SK-N-SH (cell line): ENCODE measurements at regions not wholly inside any gene's neighbourhood (a gene's known extent, or its start where the extent isn't known, plus 50 kb on each side); places are given as distances from the start of the nearest gene placed in this dataset.

ENCODE experiments used
- CTCF ChIP-seq: fragments of 200-600 bp; sonication (generic); IDR thresholded peaks from 2 replicates; pipeline ENCODE4 v1.6.1; 2017; ENCODE audit warnings: antibody characterized with exemption, mild to moderate bottlenecking, moderate library complexity
- EP300 ChIP-seq, 2 experiments: IDR thresholded peaks; 2 replicates each; pipeline versions ENCODE4 v1.4.0 to v1.6.1; 2012; ENCODE audit warnings: borderline replicate concordance in 1 of 2, low read depth in 1 of 2, low read length in 1 of 2
- EZH2phosphoT487 ChIP-seq: fragments of 200-600 bp; sonication (generic); IDR thresholded peaks from 2 replicates; pipeline ENCODE4 v1.6.1; 2017; ENCODE audit warnings: low read depth, mixed run types, mild to moderate bottlenecking, antibody characterized with exemption, moderate library complexity, borderline replicate concordance
- JUND ChIP-seq: IDR thresholded peaks from 2 replicates; pipeline ENCODE4 v1.4.0; 2012
- NFIC ChIP-seq: IDR thresholded peaks from 2 replicates; pipeline ENCODE4 v1.4.0; 2012; ENCODE audit warnings: borderline replicate concordance
- POLR2AphosphoS5 ChIP-seq: IDR thresholded peaks from 2 replicates; pipeline ENCODE4 v1.6.1; 2012; ENCODE audit warnings: low read depth, low read length
- REST ChIP-seq: IDR thresholded peaks from 2 replicates; pipeline ENCODE4 v1.6.1; 2012; ENCODE audit warnings: mild to moderate bottlenecking, low read depth, low read length, moderate library complexity
- RFX5 ChIP-seq: IDR thresholded peaks from 2 replicates; pipeline ENCODE4 v1.6.1; 2012; ENCODE audit warnings: mild to moderate bottlenecking, improper control_type of control experiment, low read length
- TCF12 ChIP-seq: IDR thresholded peaks from 2 replicates; pipeline ENCODE4 v1.4.0; 2012
- TEAD4 ChIP-seq: IDR thresholded peaks from 2 replicates; pipeline ENCODE4 v1.4.0; 2012; ENCODE audit warnings: mild to moderate bottlenecking, borderline replicate concordance; ENCODE audit not compliant: insufficient read depth
- ZBTB33 ChIP-seq: IDR thresholded peaks from 2 replicates; pipeline ENCODE4 v1.4.0; 2012; ENCODE audit warnings: low read depth, borderline replicate concordance

DNA sequence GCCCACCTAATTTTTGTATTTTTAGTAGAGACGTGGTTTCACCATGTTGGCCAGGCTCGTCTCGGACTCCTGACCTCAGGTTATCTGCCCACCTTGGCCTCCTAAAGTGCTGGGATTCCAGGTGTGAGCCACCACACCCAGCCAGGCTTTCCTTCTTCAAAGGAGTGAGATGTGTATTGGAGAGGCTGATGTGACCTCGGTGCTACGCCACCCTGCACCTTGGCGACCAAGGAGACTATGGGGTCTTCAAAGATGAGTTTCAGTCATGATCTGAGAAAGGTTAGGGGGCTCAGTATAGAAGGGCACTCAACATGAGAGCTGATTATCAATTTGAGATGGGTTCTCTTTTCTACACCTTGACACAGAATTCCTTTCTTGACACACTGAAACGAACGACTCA, 284.2 kb upstream of the WWC1 start:
- no peak for TF ChIP-seq CTCF
- TF ChIP-seq TEAD4 = no peak
- TF ChIP-seq ZBTB33 = no peak
- TF ChIP-seq NFIC = no peak
- no peak for TF ChIP-seq POLR2AphosphoS5
- no peak for TF ChIP-seq REST
- TF ChIP-seq EP300 (IDR thresholded peaks at IDR 0.05; ENCODE audit: borderline replicate concordance in 1 of 2, low read depth in 1 of 2, low read length in 1 of 2) = no peak
- no peak for TF ChIP-seq EZH2phosphoT487
- no peak for TF ChIP-seq RFX5
- TF ChIP-seq TCF12 = no peak
- TF ChIP-seq JUND = no peak
